Sigmoid colon (tissue), 6 donors: ENCODE measurements at regions not wholly inside any gene's neighbourhood (a gene's known extent, or its start where the extent isn't known, plus 50 kb on each side); places are given as distances from the start of the nearest gene placed in this dataset.

ENCODE experiments used
- DNase-seq: peaks from one replicate; pipeline ENCODE4 v3.0.0-alpha.2; 2019
- H3K27ac ChIP-seq, 4 donors: fragments of 200-600 bp; sonication (generic); one replicate each; pipeline ENCODE4 v1.5.1; 2016 to 2019; ENCODE audit warnings: mild to moderate bottlenecking in 1 of 4
- H3K27me3 ChIP-seq, 3 donors: fragments of 200-600 bp; sonication (generic); one replicate each; pipeline ENCODE4 v1.5.1; 2019; ENCODE audit warnings: mild to moderate bottlenecking in 1 of 3
- H3K36me3 ChIP-seq, 4 donors: fragments of 200-600 bp; sonication (generic); one replicate each; pipeline ENCODE4 v1.5.1; 2016 to 2019
- H3K4me1 ChIP-seq, 4 donors: fragments of 200-600 bp; sonication (generic); one replicate each; pipeline ENCODE4 v1.5.1; 2017 to 2019
- H3K4me3 ChIP-seq, 4 donors: fragments of 200-600 bp; sonication (generic); one replicate each; pipeline ENCODE4 v1.5.1; 2017 to 2019; ENCODE audit warnings: mild to moderate bottlenecking in 2 of 4, moderate library complexity in 1 of 4
- H3K9me3 ChIP-seq, 4 donors: fragments of 200-600 bp in 3 of 4; sonication (generic) in 3 of 4; one replicate each; pipeline versions ENCODE4 v1.5.1 to v1.6.1; 2013 to 2019
- CTCF ChIP-seq, 4 experiments: fragments of 450-650 bp in 3 of 4; fragments of 200-600 bp in 1 of 4; IDR thresholded peaks; one replicate each; pipeline ENCODE4 v1.5.1; 2016 to 2019; ENCODE audit warnings: antibody characterized with exemption in 4 of 4, mild to moderate bottlenecking in 3 of 4, moderate library complexity in 2 of 4
- EP300 ChIP-seq, 4 donors: sonication (generic); formaldehyde crosslinking; IDR thresholded peaks; one replicate each; pipeline ENCODE4 v1.6.1; 2017; ENCODE audit warnings: antibody characterized with exemption in 4 of 4
- POLR2A ChIP-seq, 2 donors: fragments of 450-650 bp; IDR thresholded peaks; one replicate each; pipeline ENCODE4 v1.6.1; 2016; ENCODE audit warnings: antibody characterized with exemption in 2 of 2, mild to moderate bottlenecking in 2 of 2, moderate library complexity in 2 of 2
- POLR2AphosphoS5 ChIP-seq, 4 donors: sonication (generic); formaldehyde crosslinking; IDR thresholded peaks; one replicate each; pipeline ENCODE4 v1.6.1; 2017; ENCODE audit warnings: antibody characterized with exemption in 4 of 4
- WGBS, 2 donors: extraction: QIAGEN DNeasy Blood & Tissue Kit; methylation state at CpG; one replicate each; pipeline ENCODE4 v1.1.7; 2013; 5-methylcytosine and 5-hydroxymethylcytosine counted together
- intact Hi-C: fragments of 100-400 bp; cut with DNase I; formaldehyde crosslinking; loops from one replicate; pipeline ENCODE4 v1.15.1; 2023
- donor health status: healthy with polysubstance abuse.
- donor health status: healthy.

GRCh38 chr13:34255711-34256110 is 437.8 kb downstream of the RFC3 start:
- WGBS, 2 donors, result 88 to 95% methylated on average over 3 of the region's 3 CpGs
- intact Hi-C loops, result no loop called here
- no peaks in the 10 kb centered on the region for H3K9me3 ChIP-seq

GRCh38 chr13:34256236-34256635 is 438.3 kb downstream of the RFC3 start:
- Histone ChIP-seq H3K36me3 (no peaks in the 10 kb centered on the region), H3K4me3 (no peak overlapping the region), H3K27me3 (no peaks in the 10 kb centered on the region), H3K9me3 (no peaks in the 10 kb centered on the region), H3K4me1 (no peaks in the 10 kb centered on the region), H3K27ac (no peak overlapping the region)
- DNase-seq, result no peak
- WGBS, 2 donors, result 55 to 88% methylated on average over 2 of the region's 2 CpGs
- no peak for TF ChIP-seq POLR2AphosphoS5 (IDR thresholded peaks at IDR 0.05)
- no peak for TF ChIP-seq POLR2A (IDR thresholded peaks at IDR 0.05)
- TF ChIP-seq EP300 (IDR thresholded peaks at IDR 0.05), result no peak
- no peak for TF ChIP-seq CTCF (IDR thresholded peaks at IDR 0.05)
- intact Hi-C loops, result no loop called here

More at GRCh38 chr13:34255711-34256110, 437.8 kb downstream of the RFC3 start:
- Histone ChIP-seq H3K27ac (no peak overlapping the region), H3K4me1 (no peaks in the 10 kb centered on the region), H3K4me3 (no peak overlapping the region), H3K27me3 (no peaks in the 10 kb centered on the region), H3K36me3 (no peaks in the 10 kb centered on the region)
- DNase-seq, result no peak
- TF ChIP-seq CTCF (IDR thresholded peaks at IDR 0.05) (no peak), POLR2A (IDR thresholded peaks at IDR 0.05) (no peak), POLR2AphosphoS5 (IDR thresholded peaks at IDR 0.05) (no peak), EP300 (IDR thresholded peaks at IDR 0.05) (no peak)

GRCh38 chr13:34257966-34258365 is 440.0 kb downstream of the RFC3 start:
- TF ChIP-seq POLR2AphosphoS5 (IDR thresholded peaks at IDR 0.05) (no peak), POLR2A (IDR thresholded peaks at IDR 0.05) (no peak), CTCF (IDR thresholded peaks at IDR 0.05) (no peak), EP300 (IDR thresholded peaks at IDR 0.05) (no peak)

GRCh38 chr13:34258646-34259386 is 440.9 kb downstream of the RFC3 start:
- no peaks in the 10 kb centered on the region for H3K4me1 ChIP-seq
- no peaks in the 10 kb centered on the region for H3K27me3 ChIP-seq
- no peak for DNase-seq
- H3K9me3 ChIP-seq, result no peaks in the 10 kb centered on the region
- intact Hi-C loops, result no loop called here
- H3K4me3 ChIP-seq, result no peak overlapping the region
- H3K36me3 ChIP-seq, result no peaks in the 10 kb centered on the region
- TF ChIP-seq POLR2A (IDR thresholded peaks at IDR 0.05), result no peak
- TF ChIP-seq EP300 (IDR thresholded peaks at IDR 0.05), result no peak
- TF ChIP-seq POLR2AphosphoS5 (IDR thresholded peaks at IDR 0.05), result no peak
- no peak for TF ChIP-seq CTCF (IDR thresholded peaks at IDR 0.05)
- WGBS, 2 donors, result 86 to 89% methylated on average over 4 of the region's 4 CpGs
- no peak overlapping the region for H3K27ac ChIP-seq

More at GRCh38 chr13:34257966-34258365, 440.0 kb downstream of the RFC3 start:
- DNase-seq, result no peak
- intact Hi-C loops, result no loop called here
- no peak overlapping the region for H3K27ac ChIP-seq
- 44 to 69% methylated on average over 4 of the region's 4 CpGs for WGBS, 2 donors
- no peaks in the 10 kb centered on the region for H3K4me1 ChIP-seq
- H3K36me3 ChIP-seq, result no peaks in the 10 kb centered on the region
- H3K27me3 ChIP-seq, result no peaks in the 10 kb centered on the region
- H3K9me3 ChIP-seq, result no peaks in the 10 kb centered on the region
- no peak overlapping the region for H3K4me3 ChIP-seq

GRCh38 chr13:34263681-34264080 is 445.7 kb downstream of the RFC3 start:
- 68 to 91% methylated on average over 4 of the region's 4 CpGs for WGBS, 2 donors
- Histone ChIP-seq H3K4me1 (no peaks in the 10 kb centered on the region), H3K4me3 (no peak overlapping the region), H3K36me3 (no peaks in the 10 kb centered on the region), H3K27ac (no peak overlapping the region), H3K27me3 (no peaks in the 10 kb centered on the region), H3K9me3 (no peaks in the 10 kb centered on the region)
- DNase-seq, result no peak
- no peak for TF ChIP-seq CTCF (IDR thresholded peaks at IDR 0.05)
- no peak for TF ChIP-seq POLR2A (IDR thresholded peaks at IDR 0.05)
- intact Hi-C loops, result no loop called here
